Peyer's patch (tissue), 4 donors: ENCODE measurements at regions not wholly inside any gene's neighbourhood (a gene's known extent, or its start where the extent isn't known, plus 50 kb on each side); places are given as distances from the start of the nearest gene placed in this dataset.

Experiments used
- POLR2A ChIP-seq, 2 donors: fragments of 450-650 bp; IDR thresholded peaks; one replicate each; pipeline ENCODE4 v1.5.1; 2017; ENCODE audit warnings: antibody characterized with exemption in 2 of 2, mild to moderate bottlenecking in 2 of 2, moderate library complexity in 2 of 2
- TF ChIP-seq, protein P1 (sequence below), 6 experiments: fragments of 450-650 bp in 4 of 6; fragments of 200-600 bp in 2 of 6; sonication (generic) in 1 of 6; IDR thresholded peaks; one replicate each; pipeline ENCODE4 v1.5.1; 2017 to 2019; ENCODE audit warnings: antibody characterized with exemption in 6 of 6, mild to moderate bottlenecking in 3 of 6, moderate library complexity in 1 of 6

DNA sequence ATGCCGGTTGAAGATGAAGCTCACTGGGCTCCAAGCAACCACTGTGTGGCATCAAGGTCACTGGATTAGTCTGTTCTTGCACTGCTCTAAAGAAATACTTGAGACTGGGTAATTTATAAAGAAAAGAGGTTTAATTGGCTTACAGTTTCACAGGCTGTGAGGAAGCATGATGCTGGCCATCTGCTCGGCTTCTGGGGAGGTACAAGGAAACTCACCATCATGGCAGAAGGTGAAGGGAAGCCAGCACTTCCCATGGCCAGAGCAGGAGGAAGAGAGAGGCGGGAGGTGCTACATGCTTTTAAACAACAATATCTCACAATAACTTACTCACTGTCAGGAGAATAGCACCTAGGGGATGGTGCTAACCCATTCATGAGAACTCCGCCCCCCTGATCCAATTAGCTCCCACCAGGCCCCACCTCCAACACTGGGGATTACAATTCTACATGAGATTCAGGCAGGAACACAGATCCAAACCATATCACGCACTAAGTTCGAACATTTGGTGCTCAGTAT lies 109.7 kb upstream of the MGAT5 start:
- TF ChIP-seq, protein P1, sequence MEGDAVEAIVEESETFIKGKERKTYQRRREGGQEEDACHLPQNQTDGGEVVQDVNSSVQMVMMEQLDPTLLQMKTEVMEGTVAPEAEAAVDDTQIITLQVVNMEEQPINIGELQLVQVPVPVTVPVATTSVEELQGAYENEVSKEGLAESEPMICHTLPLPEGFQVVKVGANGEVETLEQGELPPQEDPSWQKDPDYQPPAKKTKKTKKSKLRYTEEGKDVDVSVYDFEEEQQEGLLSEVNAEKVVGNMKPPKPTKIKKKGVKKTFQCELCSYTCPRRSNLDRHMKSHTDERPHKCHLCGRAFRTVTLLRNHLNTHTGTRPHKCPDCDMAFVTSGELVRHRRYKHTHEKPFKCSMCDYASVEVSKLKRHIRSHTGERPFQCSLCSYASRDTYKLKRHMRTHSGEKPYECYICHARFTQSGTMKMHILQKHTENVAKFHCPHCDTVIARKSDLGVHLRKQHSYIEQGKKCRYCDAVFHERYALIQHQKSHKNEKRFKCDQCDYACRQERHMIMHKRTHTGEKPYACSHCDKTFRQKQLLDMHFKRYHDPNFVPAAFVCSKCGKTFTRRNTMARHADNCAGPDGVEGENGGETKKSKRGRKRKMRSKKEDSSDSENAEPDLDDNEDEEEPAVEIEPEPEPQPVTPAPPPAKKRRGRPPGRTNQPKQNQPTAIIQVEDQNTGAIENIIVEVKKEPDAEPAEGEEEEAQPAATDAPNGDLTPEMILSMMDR (IDR thresholded peaks at IDR 0.05), result no peak
- no peak for TF ChIP-seq POLR2A (IDR thresholded peaks at IDR 0.05)
